Effector memory CD8-positive, alpha-beta T cell (primary cell): ENCODE measurements at regions not wholly inside any gene's neighbourhood (a gene's known extent, or its start where the extent isn't known, plus 50 kb on each side); places are given as distances from the start of the nearest gene placed in this dataset.
"Not testable (repeated sequence)": the region's sequence is repeated elsewhere in the genome, so short reads cannot be mapped to it uniquely, and the experiment has no call there.

Experiments
- ATAC-seq: fragments of 150-1000 bp; cut with Tn5 transposase; replicated peaks from 2 replicates; pipeline ENCODE4 v1.10.0; 2021; ENCODE audit warnings: mild to moderate bottlenecking, moderate library complexity
- DNase-seq, 3 experiments: peaks; one replicate each; pipeline ENCODE4 v3.0.0; 2021
- H3K27ac Mint-ChIP-seq, 2 donors: one replicate each; pipeline ENCODE4 v1.8.0; 2022; ENCODE audit warnings: mild to moderate bottlenecking in 2 of 2, mixed read lengths in 2 of 2, moderate library complexity in 2 of 2
- H3K27me3 Mint-ChIP-seq, 2 donors: one replicate each; pipeline ENCODE4 v1.8.0; 2022; ENCODE audit warnings: mixed read lengths in 2 of 2
- H3K36me3 Mint-ChIP-seq: one replicate; pipeline ENCODE4 v1.8.0; 2022; ENCODE audit warnings: mild to moderate bottlenecking, moderate library complexity, mixed read lengths; ENCODE audit not compliant: insufficient read depth
- H3K4me1 Mint-ChIP-seq, 2 donors: one replicate each; pipeline ENCODE4 v1.8.0; 2022; ENCODE audit warnings: low read depth in 2 of 2, mixed read lengths in 2 of 2
- H3K4me3 Mint-ChIP-seq, 2 donors: one replicate each; pipeline ENCODE4 v1.8.0; 2022; ENCODE audit warnings: mild to moderate bottlenecking in 2 of 2, mixed read lengths in 2 of 2, moderate library complexity in 2 of 2
- H3K9me3 Mint-ChIP-seq, 2 donors: one replicate each; pipeline ENCODE4 v1.8.0; 2022; ENCODE audit warnings: mixed read lengths in 2 of 2

DNA sequence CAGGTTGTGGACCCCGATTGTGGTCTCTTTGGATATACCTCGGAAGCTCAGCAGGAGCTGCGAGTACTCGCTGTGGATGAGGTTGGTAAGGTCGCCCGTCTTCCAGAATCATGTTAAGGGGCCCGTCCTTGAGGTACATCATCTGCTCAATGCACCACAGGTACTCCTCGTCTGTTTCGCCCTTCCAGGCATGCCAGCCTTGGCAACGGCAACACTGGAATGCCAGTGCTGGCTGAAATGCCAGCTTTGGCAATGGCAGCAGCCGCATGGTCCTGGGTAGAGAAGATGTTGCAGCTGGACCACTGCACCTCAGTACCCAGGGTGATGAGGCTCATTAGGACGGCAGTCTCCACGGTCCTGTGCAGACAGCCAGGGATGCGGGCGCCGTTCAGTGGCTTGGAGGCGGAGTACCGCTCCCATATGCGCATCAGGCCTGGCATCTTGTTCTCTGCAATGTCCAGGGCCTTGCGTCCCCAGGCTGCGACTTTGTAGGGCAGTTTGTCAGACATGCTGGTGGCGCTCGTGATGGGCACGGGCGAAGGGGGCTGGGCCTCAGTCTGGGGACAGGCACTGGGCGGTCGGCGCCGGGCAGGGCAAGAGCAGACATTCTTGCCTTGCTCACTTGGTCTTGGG lies 122.2 kb upstream of the NXPH2 start:
- H3K27me3 Mint-ChIP-seq, result no peaks in the 10 kb centered on the region
- no peak overlapping the region for H3K27ac Mint-ChIP-seq
- no peak for DNase-seq
- no peaks in the 10 kb centered on the region for H3K4me1 Mint-ChIP-seq
- H3K4me3 Mint-ChIP-seq, result no peak overlapping the region
- no peaks in the 10 kb centered on the region for H3K36me3 Mint-ChIP-seq
- ATAC-seq, result no peak
- no peaks in the 10 kb centered on the region for H3K9me3 Mint-ChIP-seq

DNA sequence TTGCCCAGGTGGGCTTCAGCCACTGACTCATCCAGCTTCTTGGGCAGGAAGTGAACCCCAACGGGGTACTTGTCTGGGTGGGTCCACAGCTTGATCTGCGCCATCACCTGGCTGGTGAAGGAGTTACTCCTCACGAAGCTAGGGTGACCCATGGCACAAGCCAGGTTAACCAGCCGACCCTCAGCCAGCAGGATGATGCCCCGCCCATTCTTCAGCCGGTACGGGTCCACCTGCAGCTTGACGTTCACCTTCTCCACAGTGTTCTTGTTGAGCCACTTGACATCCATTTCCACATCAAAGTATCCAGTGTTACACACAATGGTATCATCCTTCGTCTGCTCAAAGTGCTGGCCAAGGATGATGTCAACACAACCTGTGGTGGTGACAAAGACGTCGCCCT lies 121.3 kb upstream of the NXPH2 start:
- ATAC-seq, result no peak
- Mint-ChIP-seq H3K9me3 (no peaks in the 10 kb centered on the region), H3K4me1 (no peaks in the 10 kb centered on the region), H3K27me3 (no peaks in the 10 kb centered on the region), H3K36me3 (no peaks in the 10 kb centered on the region), H3K4me3 (no peak overlapping the region), H3K27ac (no peak overlapping the region)
- no peak for DNase-seq

DNA sequence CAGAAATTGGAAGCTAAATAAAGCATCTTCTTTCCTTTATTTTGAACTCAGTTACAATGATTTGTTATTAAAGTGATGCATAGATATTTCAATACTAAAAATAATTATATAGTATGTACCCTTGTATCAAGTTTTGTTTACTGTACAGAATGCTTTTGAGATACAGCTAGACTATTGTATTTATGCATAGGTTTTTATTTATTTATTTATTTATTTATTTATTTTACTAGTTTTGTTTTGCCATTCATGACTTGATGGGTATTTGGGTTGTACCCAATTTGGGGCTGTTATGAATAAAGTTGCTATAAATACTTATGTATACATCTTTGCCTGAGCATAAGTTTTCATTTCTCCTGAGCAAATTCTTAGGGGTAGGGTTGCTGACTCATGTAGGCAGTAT lies 118.7 kb upstream of the NXPH2 start:
- H3K27me3 Mint-ChIP-seq, result no peaks in the 10 kb centered on the region
- H3K27ac Mint-ChIP-seq, result no peak overlapping the region
- H3K9me3 Mint-ChIP-seq, result peaks cover 0 to 4% of the 10 kb centered on the region in 2 donors
- no peaks in the 10 kb centered on the region for H3K4me1 Mint-ChIP-seq
- DNase-seq (no peak), ATAC-seq (no peak)
- no peak overlapping the region for H3K4me3 Mint-ChIP-seq
- no peaks in the 10 kb centered on the region for H3K36me3 Mint-ChIP-seq

DNA sequence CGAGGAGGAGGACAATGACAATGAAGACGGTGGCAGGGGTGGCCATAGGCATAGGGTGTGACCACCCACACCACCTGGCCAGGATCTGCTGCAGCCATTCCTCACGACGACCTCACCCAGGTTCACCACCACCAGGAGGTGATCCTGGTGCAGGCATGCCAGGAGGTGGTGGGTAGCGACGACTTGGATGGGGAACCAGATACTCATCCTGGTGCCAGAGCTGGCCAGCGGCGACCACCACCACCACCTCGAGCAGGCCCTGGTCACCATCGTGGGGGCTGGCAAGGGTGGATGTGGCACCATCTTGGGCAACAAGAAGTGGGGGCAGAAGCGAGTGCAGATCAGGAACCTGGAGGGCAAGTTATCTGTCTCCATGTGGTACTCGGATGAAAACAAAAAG lies 117.1 kb upstream of the NXPH2 start:
- ATAC-seq, result no peak
- Mint-ChIP-seq H3K27me3 (no peaks in the 10 kb centered on the region), H3K4me3 (no peak overlapping the region), H3K27ac (no peak overlapping the region), H3K9me3 (peaks cover 0 to 4% of the 10 kb centered on the region in 2 donors), H3K36me3 (no peaks in the 10 kb centered on the region), H3K4me1 (no peaks in the 10 kb centered on the region)
- no peak for DNase-seq

DNA sequence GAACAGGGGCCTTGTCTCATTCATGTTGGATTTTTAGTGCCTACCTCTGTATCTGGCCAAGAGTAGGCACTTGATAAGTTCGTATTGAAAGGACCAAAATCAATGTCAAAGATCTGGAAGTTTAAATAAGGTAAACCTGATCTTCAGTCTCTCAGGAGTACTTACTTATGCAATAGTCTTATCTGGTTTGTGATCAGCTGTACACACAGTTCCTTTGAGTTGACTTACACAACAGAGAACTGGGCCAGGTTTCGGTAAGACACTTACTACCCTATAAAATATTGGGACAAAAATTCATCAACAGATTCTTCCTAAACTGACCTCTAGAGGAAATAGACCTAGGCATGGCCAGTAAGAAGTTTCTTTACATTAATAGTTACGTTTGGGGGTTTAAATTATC lies 113.6 kb upstream of the NXPH2 start:
- no peak overlapping the region for H3K4me3 Mint-ChIP-seq
- DNase-seq (no peak), ATAC-seq (no peak)
- H3K36me3 Mint-ChIP-seq, result no peaks in the 10 kb centered on the region
- H3K4me1 Mint-ChIP-seq, result no peaks in the 10 kb centered on the region
- H3K9me3 Mint-ChIP-seq, result peaks cover 4 to 11% of the 10 kb centered on the region in 2 donors
- H3K27me3 Mint-ChIP-seq, result no peaks in the 10 kb centered on the region
- H3K27ac Mint-ChIP-seq, result no peak overlapping the region

DNA sequence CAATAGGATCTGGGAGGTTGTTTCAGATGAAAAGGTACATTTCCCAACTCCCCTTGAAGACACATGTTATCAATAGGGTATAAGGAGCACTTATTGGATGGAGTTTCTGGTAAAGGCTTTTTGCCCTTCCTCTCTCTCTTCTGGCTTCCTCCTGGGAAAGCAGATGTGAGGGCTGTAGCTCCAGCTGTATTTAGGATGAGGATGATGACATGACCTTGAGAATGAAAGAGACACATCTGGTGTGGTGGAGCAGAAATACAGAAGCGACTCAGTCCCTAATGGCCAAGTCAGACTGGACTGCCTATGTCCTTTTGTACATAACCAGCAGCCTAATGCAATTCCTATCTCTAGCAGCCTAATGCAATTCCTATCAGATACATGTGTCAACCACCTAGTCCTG lies 100.9 kb upstream of the NXPH2 start:
- no peak for DNase-seq
- no peaks in the 10 kb centered on the region for H3K36me3 Mint-ChIP-seq
- peaks cover 0 to 3% of the 10 kb centered on the region in 2 donors for H3K9me3 Mint-ChIP-seq
- H3K4me3 Mint-ChIP-seq, result no peak overlapping the region
- H3K27ac Mint-ChIP-seq, result no peak overlapping the region
- H3K4me1 Mint-ChIP-seq, result no peaks in the 10 kb centered on the region
- ATAC-seq, result no peak
- no peaks in the 10 kb centered on the region for H3K27me3 Mint-ChIP-seq

DNA sequence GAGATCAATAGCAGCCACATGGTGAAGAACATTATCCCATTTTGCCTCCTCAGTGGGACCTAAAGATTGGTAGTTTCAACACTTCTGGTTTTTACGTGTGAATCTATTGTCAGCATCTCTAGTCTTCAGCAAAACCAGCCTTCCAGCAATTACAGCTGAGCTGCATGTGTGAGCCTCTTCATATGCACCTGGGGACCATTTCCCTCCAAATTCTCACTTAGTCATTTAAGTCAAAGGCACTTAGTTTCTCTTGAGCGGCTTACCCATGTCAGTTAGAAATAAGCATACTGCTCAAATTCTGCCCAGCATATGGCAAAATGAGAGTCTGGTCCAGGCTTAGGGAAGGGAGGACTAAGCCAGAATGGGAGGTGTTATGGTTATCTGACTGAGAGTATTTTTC lies 99.7 kb upstream of the NXPH2 start:
- Mint-ChIP-seq H3K27ac (no peak overlapping the region), H3K9me3 (peaks cover 0 to 3% of the 10 kb centered on the region in 2 donors), H3K36me3 (no peaks in the 10 kb centered on the region), H3K27me3 (no peaks in the 10 kb centered on the region), H3K4me3 (no peak overlapping the region), H3K4me1 (no peaks in the 10 kb centered on the region)
- no peak for ATAC-seq
- no peak for DNase-seq

DNA sequence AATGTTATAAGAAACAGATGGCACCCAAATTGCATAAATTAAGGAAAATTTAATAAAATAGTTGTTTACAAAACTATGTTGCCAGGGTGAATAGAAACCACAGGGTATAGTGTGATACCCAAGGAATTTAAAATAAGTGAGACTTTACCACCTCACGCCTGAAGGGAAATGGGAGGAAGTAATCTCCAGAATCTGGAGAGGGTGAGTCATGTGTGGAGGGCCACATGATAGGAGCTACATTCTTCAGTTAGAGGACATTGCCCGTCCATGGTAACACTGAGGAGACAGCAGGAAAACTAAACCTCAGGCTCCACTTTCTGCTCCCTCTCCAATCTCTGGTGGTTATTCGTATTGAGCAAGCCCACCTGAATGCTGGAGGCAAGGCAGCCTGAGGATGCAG lies 97.2 kb upstream of the NXPH2 start:
- H3K9me3 Mint-ChIP-seq, result peaks cover 0 to 3% of the 10 kb centered on the region in 2 donors
- no peaks in the 10 kb centered on the region for H3K4me1 Mint-ChIP-seq
- peaks cover 2% of the 10 kb centered on the region for H3K36me3 Mint-ChIP-seq
- DNase-seq (no peak), ATAC-seq (no peak)
- no peak overlapping the region for H3K27ac Mint-ChIP-seq
- H3K27me3 Mint-ChIP-seq, result no peaks in the 10 kb centered on the region
- no peak overlapping the region for H3K4me3 Mint-ChIP-seq

DNA sequence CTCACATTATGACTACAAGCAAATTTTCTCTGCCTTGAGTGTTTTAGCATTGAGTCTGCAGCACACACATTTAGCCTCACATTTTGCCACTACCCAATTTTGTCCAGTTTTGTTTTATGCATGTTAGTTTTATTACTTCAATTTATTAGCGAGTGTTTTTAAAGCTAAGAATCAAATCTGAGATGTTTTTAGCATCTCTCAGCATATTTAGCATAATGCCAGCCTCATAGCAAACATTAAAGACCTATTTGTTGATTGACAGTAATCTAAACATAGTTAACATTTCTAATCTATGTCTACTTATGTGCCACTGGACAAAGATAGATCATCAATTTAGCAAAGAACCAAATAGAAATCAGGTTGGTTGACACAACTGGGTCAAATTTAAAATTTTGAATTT lies 94.1 kb upstream of the NXPH2 start:
- Mint-ChIP-seq H3K36me3 (peaks cover 2% of the 10 kb centered on the region), H3K4me3 (no peak overlapping the region), H3K4me1 (no peaks in the 10 kb centered on the region), H3K9me3 (peaks cover 0 to 2% of the 10 kb centered on the region in 2 donors), H3K27me3 (no peaks in the 10 kb centered on the region), H3K27ac (no peak overlapping the region)
- ATAC-seq (no peak), DNase-seq (no peak)

DNA sequence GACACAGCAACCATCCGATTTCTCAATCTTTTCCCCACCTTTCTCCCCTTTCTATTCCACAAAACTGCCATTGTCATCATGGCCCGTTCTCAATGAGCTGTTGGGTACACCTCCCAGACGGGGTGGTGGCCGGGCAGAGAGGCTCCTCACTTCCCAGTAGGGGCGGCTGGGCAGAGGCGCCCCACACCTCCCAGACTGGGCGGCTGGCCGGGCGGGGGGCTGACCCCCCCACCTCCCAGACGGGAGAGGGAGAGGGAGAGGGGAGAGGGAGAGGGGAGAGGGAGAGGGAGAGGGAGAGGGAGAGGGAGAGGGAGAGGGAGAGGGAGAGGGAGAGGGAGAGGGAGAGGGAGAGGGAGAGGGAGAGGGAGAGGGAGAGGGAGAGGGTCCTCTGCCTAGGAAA lies 91.9 kb upstream of the NXPH2 start:
- DNase-seq, H3K9me3 Mint-ChIP-seq, H3K4me3 Mint-ChIP-seq: not testable (repeated sequence)

DNA sequence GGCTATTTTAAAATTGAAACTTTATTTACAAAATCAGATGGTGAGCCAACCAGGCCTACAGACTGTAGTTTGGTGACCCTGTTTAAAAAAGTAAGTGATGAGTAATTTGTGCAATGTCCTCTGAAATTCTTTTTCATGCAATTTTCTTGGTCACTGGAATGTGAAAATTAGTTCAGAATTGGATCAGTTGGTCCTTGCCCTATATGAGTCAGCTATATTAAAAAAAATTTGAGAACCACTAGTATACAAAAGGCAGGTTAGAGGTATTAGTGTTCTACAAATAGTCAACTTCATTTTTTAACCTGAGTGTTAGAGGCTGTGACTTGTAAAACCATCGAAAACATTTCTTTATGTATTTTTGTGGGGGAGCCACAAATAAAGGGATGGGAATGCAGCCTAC lies 91.1 kb upstream of the NXPH2 start:
- no peak overlapping the region for H3K4me3 Mint-ChIP-seq
- peaks cover 2 to 7% of the 10 kb centered on the region in 2 donors for H3K9me3 Mint-ChIP-seq
- H3K4me1 Mint-ChIP-seq, result no peaks in the 10 kb centered on the region
- DNase-seq, result no peak
- no peaks in the 10 kb centered on the region for H3K27me3 Mint-ChIP-seq
- ATAC-seq, result no peak
- no peak overlapping the region for H3K27ac Mint-ChIP-seq
- H3K36me3 Mint-ChIP-seq, result peaks cover 2% of the 10 kb centered on the region

More for the DNA sequence above, 91.9 kb upstream of the NXPH2 start:
- not testable (repeated sequence) for H3K27me3 Mint-ChIP-seq, H3K27ac Mint-ChIP-seq, H3K4me1 Mint-ChIP-seq, ATAC-seq, H3K36me3 Mint-ChIP-seq

DNA sequence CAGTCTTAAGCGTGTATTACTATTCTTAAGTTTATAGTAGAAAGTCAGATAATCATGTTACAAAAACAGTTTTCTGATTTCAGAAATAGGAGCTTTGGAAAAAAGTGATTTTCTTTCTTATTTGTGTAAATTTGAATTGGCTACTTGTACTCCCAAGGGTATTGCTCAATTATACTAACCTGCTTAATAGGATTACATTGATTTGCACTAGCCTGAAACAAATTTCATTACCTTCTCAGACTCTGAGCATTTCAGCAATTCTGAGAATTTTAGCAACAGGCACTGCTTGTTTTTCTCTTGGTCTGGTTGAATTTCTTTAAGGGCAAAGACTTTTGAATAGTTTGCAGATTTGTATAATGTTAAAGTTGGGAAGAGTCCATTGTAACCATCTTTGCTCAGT lies 87.2 kb upstream of the NXPH2 start:
- no peaks in the 10 kb centered on the region for H3K4me1 Mint-ChIP-seq
- no peak overlapping the region for H3K4me3 Mint-ChIP-seq
- ATAC-seq (no peak), DNase-seq (no peak)
- H3K27ac Mint-ChIP-seq, result no peak overlapping the region
- H3K9me3 Mint-ChIP-seq, result peaks cover 2 to 7% of the 10 kb centered on the region in 2 donors
- H3K36me3 Mint-ChIP-seq, result no peaks in the 10 kb centered on the region
- no peaks in the 10 kb centered on the region for H3K27me3 Mint-ChIP-seq

DNA sequence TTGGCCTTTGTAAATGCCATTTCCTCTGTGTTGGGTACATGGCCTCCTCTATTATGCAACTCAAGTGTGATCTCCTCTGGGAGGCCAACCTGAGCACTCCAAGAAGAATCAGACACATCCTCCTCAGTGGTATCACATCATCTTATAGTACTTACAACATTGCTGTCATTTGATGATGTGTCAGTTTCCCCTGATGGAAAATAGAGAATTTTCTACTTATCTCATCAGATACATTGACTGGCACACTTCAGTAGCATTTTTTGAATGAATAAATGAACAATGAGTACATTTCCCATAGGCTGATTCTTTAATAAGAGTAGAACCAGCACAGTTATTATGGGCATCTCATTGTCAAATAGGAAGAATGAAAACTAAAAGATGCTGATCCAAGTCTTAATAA lies 86.6 kb upstream of the NXPH2 start:
- Mint-ChIP-seq H3K36me3 (no peaks in the 10 kb centered on the region), H3K4me3 (no peak overlapping the region), H3K27me3 (no peaks in the 10 kb centered on the region), H3K27ac (no peak overlapping the region), H3K4me1 (no peaks in the 10 kb centered on the region), H3K9me3 (peaks cover 2 to 7% of the 10 kb centered on the region in 2 donors)
- DNase-seq (no peak), ATAC-seq (no peak)

DNA sequence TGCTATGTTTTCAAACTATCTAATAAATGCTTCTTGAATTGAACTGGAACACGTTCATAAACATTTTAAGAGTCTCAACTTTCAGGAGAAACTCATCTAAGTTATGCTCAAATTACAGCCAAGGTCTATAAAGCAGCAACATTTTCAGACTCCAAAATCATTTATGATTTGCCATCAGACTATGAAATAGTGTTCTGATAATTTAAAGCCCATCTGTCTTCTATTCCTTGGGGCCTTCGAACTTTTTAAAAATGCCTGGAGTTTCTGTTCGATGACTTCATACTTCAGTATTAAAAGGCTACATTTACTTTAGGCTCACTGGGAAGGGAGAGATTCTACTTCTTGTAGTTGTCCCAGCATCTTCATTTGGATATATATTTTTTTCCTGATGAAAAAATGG lies 73.6 kb upstream of the NXPH2 start:
- Mint-ChIP-seq H3K27me3 (no peaks in the 10 kb centered on the region), H3K27ac (no peak overlapping the region), H3K36me3 (no peaks in the 10 kb centered on the region), H3K9me3 (peaks cover 2 to 5% of the 10 kb centered on the region in 2 donors), H3K4me3 (no peak overlapping the region), H3K4me1 (no peaks in the 10 kb centered on the region)
- ATAC-seq, result no peak
- DNase-seq, result no peak

DNA sequence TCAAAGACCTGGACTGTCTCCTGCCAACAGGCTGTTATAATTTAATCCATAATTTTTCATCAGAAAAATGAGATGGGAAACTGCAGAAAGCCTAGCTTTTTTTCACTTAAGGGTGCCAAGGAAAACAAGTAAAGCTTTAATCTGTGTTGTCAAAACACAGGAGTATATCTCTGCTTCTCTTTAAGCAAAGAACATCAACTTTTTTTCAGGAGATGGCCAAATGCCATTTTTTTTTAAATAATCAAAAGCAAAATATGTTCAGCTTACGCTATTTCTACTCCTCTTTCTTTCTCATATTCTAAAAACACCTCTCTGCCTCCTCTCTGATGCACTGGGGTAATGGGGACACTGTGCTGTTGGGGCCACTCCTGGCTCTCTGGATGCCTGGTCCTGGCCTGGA lies 73.1 kb upstream of the NXPH2 start:
- Mint-ChIP-seq H3K4me3 (no peak overlapping the region), H3K4me1 (no peaks in the 10 kb centered on the region), H3K27me3 (no peaks in the 10 kb centered on the region), H3K9me3 (peaks cover 4 to 5% of the 10 kb centered on the region in 2 donors), H3K27ac (no peak overlapping the region), H3K36me3 (no peaks in the 10 kb centered on the region)
- DNase-seq, result no peak
- ATAC-seq, result no peak
